Cardiac fibroblast (primary cell): ENCODE measurements at regions not wholly inside any gene's neighbourhood (a gene's known extent, or its start where the extent isn't known, plus 50 kb on each side); places are given as distances from the start of the nearest gene placed in this dataset.
A peak's percentile ranks its signal among the peaks of the same experiment; 100 is the strongest.
"Not testable (repeated sequence)": the region's sequence is repeated elsewhere in the genome, so short reads cannot be mapped to it uniquely, and the experiment has no call there.

Experiments used
- DNase-seq, 2 donors: peaks; one replicate each; pipeline versions ENCODE4 v3.0.0 to v3.0.0-alpha.2; 2010; ENCODE audit warnings: low read depth in 2 of 2
- H3K4me3 ChIP-seq, 2 donors: replicated peaks in 1 of 2; 1 replicate in 1 of 2; 2 replicates in 1 of 2; pipeline ENCODE4 v1.5.1; 2011; ENCODE audit warnings: low read depth in 2 of 2, low read length in 2 of 2, mild to moderate bottlenecking in 2 of 2, moderate library complexity in 1 of 2
- TF ChIP-seq, protein P1 (sequence below): IDR thresholded peaks from one replicate; pipeline ENCODE4 v1.5.1; 2011; ENCODE audit warnings: low read depth, mild to moderate bottlenecking, low read length, inconsistent platforms

DNA sequence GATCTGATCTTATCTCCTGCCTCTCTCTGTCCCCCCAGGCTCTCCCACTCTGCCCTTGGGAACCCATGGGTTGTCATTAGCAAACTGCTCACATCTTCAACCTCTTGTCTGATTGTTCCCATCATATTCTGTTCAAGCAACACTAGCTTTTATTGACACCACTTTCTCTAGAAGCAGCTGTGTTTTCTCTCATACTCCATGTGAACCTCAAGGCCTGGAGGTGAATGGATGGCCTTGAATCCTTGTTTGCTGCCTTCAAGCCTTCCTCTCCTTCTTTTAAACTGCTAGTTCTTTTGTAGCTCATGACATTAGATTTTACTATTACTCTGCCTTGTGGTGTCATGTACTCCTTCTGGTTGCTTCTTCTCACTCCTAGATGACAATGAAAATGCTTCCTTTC, 149.5 kb upstream of the WDFY3 start:
- DNase-seq = no peak
- TF ChIP-seq, protein P1, sequence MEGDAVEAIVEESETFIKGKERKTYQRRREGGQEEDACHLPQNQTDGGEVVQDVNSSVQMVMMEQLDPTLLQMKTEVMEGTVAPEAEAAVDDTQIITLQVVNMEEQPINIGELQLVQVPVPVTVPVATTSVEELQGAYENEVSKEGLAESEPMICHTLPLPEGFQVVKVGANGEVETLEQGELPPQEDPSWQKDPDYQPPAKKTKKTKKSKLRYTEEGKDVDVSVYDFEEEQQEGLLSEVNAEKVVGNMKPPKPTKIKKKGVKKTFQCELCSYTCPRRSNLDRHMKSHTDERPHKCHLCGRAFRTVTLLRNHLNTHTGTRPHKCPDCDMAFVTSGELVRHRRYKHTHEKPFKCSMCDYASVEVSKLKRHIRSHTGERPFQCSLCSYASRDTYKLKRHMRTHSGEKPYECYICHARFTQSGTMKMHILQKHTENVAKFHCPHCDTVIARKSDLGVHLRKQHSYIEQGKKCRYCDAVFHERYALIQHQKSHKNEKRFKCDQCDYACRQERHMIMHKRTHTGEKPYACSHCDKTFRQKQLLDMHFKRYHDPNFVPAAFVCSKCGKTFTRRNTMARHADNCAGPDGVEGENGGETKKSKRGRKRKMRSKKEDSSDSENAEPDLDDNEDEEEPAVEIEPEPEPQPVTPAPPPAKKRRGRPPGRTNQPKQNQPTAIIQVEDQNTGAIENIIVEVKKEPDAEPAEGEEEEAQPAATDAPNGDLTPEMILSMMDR = no peak
- no peak overlapping the region for H3K4me3 ChIP-seq

DNA sequence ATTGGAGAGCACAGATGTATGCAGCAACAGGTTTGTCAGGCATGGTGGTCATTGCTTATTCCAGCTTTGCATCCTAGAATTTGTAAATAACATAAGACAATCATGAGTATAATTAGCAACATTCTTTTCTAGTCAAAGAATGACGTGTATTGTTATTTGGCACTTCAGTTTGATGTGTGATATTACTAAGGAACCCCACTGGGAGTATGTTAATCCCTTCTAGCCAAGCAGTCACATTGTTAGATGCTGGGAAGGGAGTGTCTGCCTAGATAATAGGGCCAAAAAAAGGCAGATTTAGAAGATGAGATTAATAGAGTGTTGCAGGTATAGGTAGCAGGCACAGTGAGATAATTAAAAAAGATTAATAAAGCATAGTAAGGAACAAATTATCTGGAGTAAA, 159.2 kb upstream of the WDFY3 start:
- TF ChIP-seq, protein P1 = no peak

DNA sequence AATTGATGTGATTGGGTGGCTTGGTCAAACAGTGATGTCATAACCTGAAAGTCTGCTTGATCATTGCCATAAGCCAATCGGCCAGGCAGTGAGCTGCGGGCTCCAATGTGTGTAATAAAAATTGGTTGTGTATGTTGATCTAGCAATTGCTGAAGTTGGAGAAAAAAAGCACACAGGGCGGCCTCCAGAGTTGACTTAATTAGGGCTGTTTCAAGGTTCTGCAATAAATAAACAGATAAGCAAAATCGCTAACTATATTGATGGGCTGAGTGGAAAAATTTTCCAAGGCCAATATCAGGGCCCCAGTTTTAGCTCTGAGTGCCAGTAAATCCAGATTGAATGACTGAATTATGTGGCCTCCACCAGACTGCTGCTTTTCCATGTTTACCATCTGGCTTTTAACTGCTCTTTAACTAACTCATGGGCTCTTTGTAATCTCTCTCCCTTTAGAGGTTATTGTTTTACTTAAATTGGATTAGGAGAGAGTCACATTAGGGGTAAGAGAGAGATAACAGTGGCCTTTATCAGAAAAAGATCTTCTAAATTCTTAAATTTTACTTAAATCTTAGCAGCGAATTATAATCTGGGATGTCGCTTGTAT, 160.6 kb upstream of the WDFY3 start:
- no peak for DNase-seq
- TF ChIP-seq, protein P1 = no peak
- no peak overlapping the region for H3K4me3 ChIP-seq

More for the DNA sequence above, 159.2 kb upstream of the WDFY3 start:
- no peak for DNase-seq
- no peak overlapping the region for H3K4me3 ChIP-seq

DNA sequence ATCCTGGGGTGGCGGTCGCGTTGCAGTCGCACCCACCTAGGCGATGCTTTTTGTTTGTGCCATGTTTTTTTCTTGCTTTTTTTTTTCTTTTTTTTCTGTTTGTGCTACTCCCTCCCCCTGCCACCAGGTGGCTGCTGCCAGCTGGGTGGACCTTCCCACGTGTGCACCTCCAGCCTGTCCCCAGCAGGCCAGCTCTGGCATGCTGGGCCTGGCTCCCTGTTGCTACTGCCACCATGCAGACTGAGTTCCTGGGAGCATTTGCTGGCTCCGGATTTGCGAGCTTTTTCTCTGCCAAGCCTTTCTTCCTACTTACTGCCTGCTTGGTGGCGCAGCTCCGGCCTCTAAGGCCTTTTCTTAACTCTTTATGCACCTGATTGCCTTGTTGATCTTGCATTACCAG, 161.2 kb upstream of the WDFY3 start:
- no peak overlapping the region for H3K4me3 ChIP-seq
- TF ChIP-seq, protein P1 = peak; percentile 65
- peak; percentile 38 to 53 for DNase-seq

DNA sequence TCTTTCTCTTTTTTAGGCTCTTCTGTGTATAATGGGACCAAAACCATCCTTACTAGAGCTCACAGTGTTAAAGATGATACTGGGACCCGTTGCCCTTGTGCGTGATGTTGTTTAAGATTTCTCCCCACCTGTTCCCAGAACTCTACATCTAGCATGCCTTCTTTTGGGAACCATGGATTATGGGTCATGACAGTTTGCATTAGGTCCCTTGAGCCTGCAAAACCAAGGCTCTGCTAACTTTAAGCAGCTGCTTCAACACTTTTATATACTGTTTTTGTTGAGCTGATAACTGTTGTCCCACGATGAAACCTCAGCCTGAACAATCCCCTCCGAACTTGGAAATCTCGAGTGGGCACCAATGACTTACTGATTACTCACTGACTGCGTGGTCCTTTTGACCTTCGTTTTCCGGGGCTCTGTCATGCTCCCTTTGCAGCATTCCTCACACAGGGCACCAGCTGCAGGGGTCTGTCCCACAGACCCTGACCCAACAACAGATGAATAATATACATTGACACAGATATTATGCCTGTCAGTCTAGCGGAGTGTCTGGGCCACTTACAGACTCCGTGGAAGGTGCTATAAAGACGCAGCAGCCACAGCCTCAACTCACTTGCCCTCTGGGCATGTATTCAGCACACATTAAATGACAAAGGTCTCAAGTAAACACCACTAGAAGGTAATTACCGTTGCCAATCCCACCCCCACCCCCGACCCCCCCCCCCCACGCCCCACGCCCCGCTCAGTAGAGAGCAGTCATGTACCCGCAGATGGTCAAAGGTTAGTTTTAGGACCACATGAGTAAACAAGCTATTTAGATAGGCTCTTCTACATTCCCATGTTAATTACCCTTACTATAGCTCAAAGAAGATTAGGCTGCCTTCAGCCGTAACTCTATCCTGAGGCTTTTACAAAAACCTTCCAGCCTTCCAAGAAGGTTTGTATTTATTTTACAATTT, 162.0 kb upstream of the WDFY3 start:
- no peak for DNase-seq
- H3K4me3 ChIP-seq = no peak overlapping the region
- TF ChIP-seq, protein P1 = no peak

DNA sequence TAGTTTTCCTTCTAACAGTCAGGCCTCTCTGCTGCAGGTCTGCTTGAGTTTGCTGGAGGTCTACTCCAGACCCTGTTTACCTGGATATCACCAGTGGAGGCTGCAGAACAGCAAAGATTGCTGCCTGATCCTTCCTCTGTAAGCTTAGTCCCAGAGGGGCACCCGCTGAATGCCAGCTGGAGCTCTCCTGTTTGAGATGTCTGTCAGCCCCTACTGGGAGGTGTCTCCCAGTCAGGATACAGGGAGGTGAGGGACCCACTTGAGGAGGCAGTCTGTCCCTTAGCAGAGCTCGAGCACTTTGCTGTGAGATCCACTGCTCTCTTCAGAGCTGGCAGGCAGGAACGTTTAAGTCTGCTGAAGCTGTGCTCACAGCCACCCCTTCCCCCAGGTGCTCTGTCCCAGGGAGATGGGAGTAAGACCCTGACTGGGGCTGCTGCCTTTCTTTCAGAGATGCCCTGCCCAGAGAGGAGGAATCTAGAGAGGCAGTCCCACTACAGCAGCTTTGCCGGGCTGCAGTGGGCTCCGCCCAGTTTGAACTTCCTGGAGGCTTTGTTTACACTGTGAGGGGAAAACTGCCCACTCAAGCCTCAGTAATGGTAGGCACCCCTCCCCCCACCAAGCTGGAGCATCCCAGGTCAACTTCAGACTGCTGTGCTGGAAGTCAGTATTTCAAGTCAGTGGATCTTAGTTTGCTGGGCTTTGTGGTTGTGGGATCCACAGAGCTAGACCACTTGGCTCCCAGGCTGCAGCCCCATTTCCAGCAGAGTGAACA, 163.1 kb upstream of the WDFY3 start:
- DNase-seq, H3K4me3 ChIP-seq: not testable (repeated sequence)

DNA sequence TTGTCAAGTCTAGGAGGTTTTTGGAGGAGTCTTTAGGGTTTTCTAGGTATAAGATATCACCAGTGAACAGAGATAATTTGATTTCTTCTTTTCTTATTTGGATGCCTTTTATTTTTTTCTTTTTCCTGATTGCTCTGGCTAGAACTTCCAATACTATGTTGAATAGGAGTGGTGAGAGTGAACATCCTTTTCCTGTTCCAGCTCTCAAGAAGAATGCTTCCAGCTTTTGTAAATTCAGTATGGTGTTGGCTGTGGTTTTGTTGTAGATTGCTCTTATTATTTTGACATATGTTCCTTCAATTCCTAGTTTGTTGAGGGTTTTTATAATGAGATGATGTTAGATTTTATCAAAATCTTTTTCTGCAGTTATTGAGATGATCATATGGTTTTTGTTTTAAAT, 165.6 kb upstream of the WDFY3 start:
- DNase-seq = no peak
- TF ChIP-seq, protein P1 = no peak

More for the DNA sequence above, 165.6 kb upstream of the WDFY3 start:
- no peak overlapping the region for H3K4me3 ChIP-seq
